CD14-positive monocyte (primary cell): ENCODE measurements at regions not wholly inside any gene's neighbourhood (a gene's known extent, or its start where the extent isn't known, plus 50 kb on each side); places are given as distances from the start of the nearest gene placed in this dataset.

Experiments used
- DNase-seq, 3 donors: peaks; one replicate each; pipeline ENCODE4 v3.0.0-alpha.2; 2011 to 2022
- H2AFZ ChIP-seq: 2 replicates; pipeline ENCODE4 v1.6.0; 2012; ENCODE audit warnings: mild to moderate bottlenecking, low read depth, low read length, inconsistent platforms; ENCODE audit not compliant: insufficient read depth, poor library complexity, severe bottlenecking
- H3K27ac ChIP-seq, 2 donors: 1 replicate in 1 of 2; 2 replicates in 1 of 2; pipeline ENCODE4 v1.5.1; 2012 to 2013; ENCODE audit warnings: low read length in 2 of 2, control low read depth in 1 of 2, inconsistent platforms in 1 of 2, low read depth in 1 of 2, mild to moderate bottlenecking in 1 of 2
- H3K27me3 ChIP-seq, 2 donors: one replicate each; pipeline versions ENCODE4 v1.6.0 to v1.6.1; 2011 to 2013; ENCODE audit warnings: low read length in 2 of 2; ENCODE audit not compliant: control insufficient read depth in 2 of 2, insufficient read depth in 2 of 2
- H3K36me3 ChIP-seq, 2 donors: replicated peaks in 1 of 2; 1 replicate in 1 of 2; 2 replicates in 1 of 2; pipeline versions ENCODE4 v1.5.1 to v1.6.1; 2012 to 2013; ENCODE audit warnings: low read length in 2 of 2, control low read depth in 1 of 2, inconsistent platforms in 1 of 2, mild to moderate bottlenecking in 1 of 2; ENCODE audit not compliant: insufficient read depth in 2 of 2, control insufficient read depth in 1 of 2
- H3K4me1 ChIP-seq, 2 donors: 1 replicate in 1 of 2; 2 replicates in 1 of 2; pipeline versions ENCODE4 v1.5.1 to v1.6.1; 2012 to 2013; ENCODE audit warnings: low read length in 2 of 2, control low read depth in 1 of 2, inconsistent platforms in 1 of 2, mild to moderate bottlenecking in 1 of 2, moderate library complexity in 1 of 2; ENCODE audit not compliant: insufficient read depth in 2 of 2, control insufficient read depth in 1 of 2
- H3K4me2 ChIP-seq: replicated peaks from 2 replicates; pipeline ENCODE3; 2012; ENCODE audit warnings: low read length, moderate library complexity, mild to moderate bottlenecking; ENCODE audit not compliant: poor library complexity, severe bottlenecking; ENCODE audit errors: extremely low read depth
- H3K4me3 ChIP-seq, 3 experiments: fragments of 200-600 bp in 1 of 3; sonication (generic) in 1 of 3; replicated peaks in 1 of 3; 1 replicate in 2 of 3; 2 replicates in 1 of 3; pipeline ENCODE4 v1.5.1; 2011 to 2013; ENCODE audit warnings: low read length in 3 of 3, mild to moderate bottlenecking in 3 of 3, control low read depth in 2 of 3, low read depth in 2 of 3, inconsistent platforms in 1 of 3, moderate library complexity in 1 of 3
- H3K79me2 ChIP-seq: 2 replicates; pipeline ENCODE4 v1.6.0; 2012; ENCODE audit warnings: mild to moderate bottlenecking, control low read depth, inconsistent platforms, low read length, moderate library complexity; ENCODE audit not compliant: insufficient read depth
- H3K9ac ChIP-seq: 2 replicates; pipeline ENCODE4 v1.6.0; 2017; ENCODE audit warnings: low read length, mild to moderate bottlenecking; ENCODE audit not compliant: insufficient read depth, poor library complexity, severe bottlenecking
- H3K9me3 ChIP-seq, 2 donors: replicated peaks in 1 of 2; 1 replicate in 1 of 2; 2 replicates in 1 of 2; pipeline versions ENCODE4 v1.5.1 to v1.6.1; 2012 to 2013; ENCODE audit warnings: low read length in 2 of 2, control low read depth in 1 of 2; ENCODE audit not compliant: control insufficient read depth in 1 of 2, insufficient read depth in 1 of 2
- H4K20me1 ChIP-seq: 2 replicates; pipeline ENCODE4 v1.6.0; 2012; ENCODE audit warnings: mild to moderate bottlenecking, low read length, control low read depth, moderate library complexity; ENCODE audit not compliant: insufficient read depth
- H3K27ac Mint-ChIP-seq, 7 donors: one replicate each; pipeline ENCODE4 v1.8.0; 2020; ENCODE audit warnings: mild to moderate bottlenecking in 7 of 7, mixed read lengths in 7 of 7, moderate library complexity in 6 of 7, inconsistent platforms in 2 of 7
- H3K27me3 Mint-ChIP-seq, 3 donors: one replicate each; pipeline ENCODE4 v1.8.0; 2021 to 2022; ENCODE audit warnings: low read depth in 3 of 3, mild to moderate bottlenecking in 3 of 3, mixed read lengths in 3 of 3, moderate library complexity in 3 of 3, inconsistent platforms in 1 of 3
- H3K36me3 Mint-ChIP-seq, 2 donors: one replicate each; pipeline ENCODE4 v1.8.0; 2020; ENCODE audit warnings: mixed read lengths in 2 of 2, inconsistent platforms in 1 of 2, mild to moderate bottlenecking in 1 of 2
- H3K4me1 Mint-ChIP-seq: one replicate; pipeline ENCODE4 v1.8.0; 2020; ENCODE audit warnings: mild to moderate bottlenecking, mixed read lengths
- H3K4me3 Mint-ChIP-seq, 2 donors: one replicate each; pipeline ENCODE4 v1.8.0; 2020; ENCODE audit warnings: mild to moderate bottlenecking in 2 of 2, mixed read lengths in 2 of 2, moderate library complexity in 1 of 2
- H3K9me3 Mint-ChIP-seq, 7 donors: one replicate each; pipeline ENCODE4 v1.8.0; 2020 to 2022; ENCODE audit warnings: mixed read lengths in 7 of 7, mild to moderate bottlenecking in 6 of 7, moderate library complexity in 6 of 7, inconsistent platforms in 2 of 7
- CTCF ChIP-seq: fragments of 200-600 bp; IDR thresholded peaks from one replicate; pipeline ENCODE4 v1.8.0; 2022; ENCODE audit warnings: antibody characterized with exemption, mild to moderate bottlenecking
- WGBS: methylation state at CpG from one replicate; pipeline ENCODE4 v1.1.5; 2013; ENCODE audit warnings: missing lambda C conversion rate; ENCODE audit not compliant: insufficient coverage; 5-methylcytosine and 5-hydroxymethylcytosine counted together
- intact Hi-C, 2 donors: fragments of 100-400 bp; cut with micrococcal nuclease; formaldehyde crosslinking; loops; one replicate each; pipeline versions ENCODE4 v1.15.0 to v1.15.1; 2023

GRCh38 chr1:221863635-221864034, 121.7 kb upstream of the DUSP10 start:
- no peaks in the 10 kb centered on the region for H3K9me3 Mint-ChIP-seq
- no peak overlapping the region for H3K9ac ChIP-seq
- H4K20me1 ChIP-seq = no peaks in the 10 kb centered on the region
- no peak overlapping the region for H3K27ac ChIP-seq
- TF ChIP-seq CTCF = no peak
- no peaks in the 10 kb centered on the region for H3K27me3 ChIP-seq
- peaks cover 5% of the 10 kb centered on the region for H3K4me1 Mint-ChIP-seq
- H3K36me3 Mint-ChIP-seq = peaks cover 3 to 8% of the 10 kb centered on the region in 2 donors
- no peak overlapping the region for H3K27ac Mint-ChIP-seq
- no peak overlapping the region for H3K4me3 ChIP-seq
- no peak for DNase-seq
- H3K27me3 Mint-ChIP-seq = no peaks in the 10 kb centered on the region
- WGBS = no CpG with 5 or more reads among the region's 3 CpGs
- no peak overlapping the region for H3K4me3 Mint-ChIP-seq
- no peaks in the 10 kb centered on the region for H3K9me3 ChIP-seq
- H3K4me2 ChIP-seq = no peak overlapping the region
- H3K79me2 ChIP-seq = no peaks in the 10 kb centered on the region
- no peaks in the 10 kb centered on the region for H3K36me3 ChIP-seq
- H3K4me1 ChIP-seq = no peaks in the 10 kb centered on the region
- intact Hi-C loops = no loop called here
- no peak overlapping the region for H2AFZ ChIP-seq

- Histone ChIP-seq H2AFZ (no peak overlapping the region), H3K9ac (no peak overlapping the region), H3K36me3 (no peaks in the 10 kb centered on the region), H3K9me3 (no peaks in the 10 kb centered on the region), H4K20me1 (no peaks in the 10 kb centered on the region), H3K27ac (no peak overlapping the region), H3K4me1 (no peaks in the 10 kb centered on the region), H3K79me2 (no peaks in the 10 kb centered on the region), H3K4me3 (no peak overlapping the region), H3K4me2 (no peak overlapping the region), H3K27me3 (no peaks in the 10 kb centered on the region)
- Mint-ChIP-seq H3K36me3 (peaks cover 3 to 8% of the 10 kb centered on the region in 2 donors), H3K27me3 (no peaks in the 10 kb centered on the region), H3K9me3 (no peaks in the 10 kb centered on the region), H3K4me3 (no peak overlapping the region), H3K27ac (no peak overlapping the region), H3K4me1 (peaks cover 5% of the 10 kb centered on the region)
- DNase-seq = no peak
- no peak for TF ChIP-seq CTCF
- intact Hi-C loops = no loop called here
- WGBS = 97% methylated on average over 3 of the region's 3 CpGs
These were observed 121.1 kb upstream of the DUSP10 start for GRCh38 chr1:221862971-221863370.
